GM13977 (cell line): ENCODE measurements at regions not wholly inside any gene's neighbourhood (a gene's known extent, or its start where the extent isn't known, plus 50 kb on each side); places are given as distances from the start of the nearest gene placed in this dataset.

Experiments used
- DNase-seq: peaks from one replicate; pipeline ENCODE4 v3.0.0; 2012; ENCODE audit warnings: low spot score
- CTCF ChIP-seq: IDR thresholded peaks from 2 replicates; pipeline ENCODE4 v1.5.1; 2012; ENCODE audit warnings: mild to moderate bottlenecking, control low read depth; ENCODE audit not compliant: insufficient read depth; ENCODE audit errors: extremely low read depth, missing control alignments
- in situ Hi-C: fragments of 300-500 bp; cut with MboI; formaldehyde crosslinking; loops from one replicate; pipeline ENCODE4 v1.12.0; 2022; ENCODE audit warnings: low sequenced_read_pairs, low pct_unique_long_range_greater_than_20kb, mixed read lengths, inconsistent platforms; ENCODE audit not compliant: unreplicated experiment

GRCh38 chr14:98074111-98074510 is 1197.9 kb downstream of the BCL11B start:
- in situ Hi-C loops, result no loop called here
- TF ChIP-seq CTCF, result no peak

DNA sequence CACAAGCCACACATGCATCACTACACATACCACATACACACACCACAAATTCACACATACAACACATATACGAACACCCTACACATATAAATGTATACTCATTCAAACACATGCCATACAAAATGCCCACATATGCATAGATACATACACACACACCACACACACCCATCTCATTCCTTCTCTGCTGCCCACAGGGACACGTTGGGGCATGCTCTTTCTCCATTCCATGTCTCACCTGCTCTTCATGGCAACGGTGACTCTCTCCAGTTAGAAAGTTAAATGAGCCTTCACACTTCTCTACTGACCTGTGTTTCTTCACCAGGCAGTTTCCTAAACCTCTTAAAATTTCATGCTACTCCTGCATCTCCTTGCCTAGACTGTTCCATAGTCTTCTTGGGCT is 1194.8 kb downstream of the BCL11B start:
- no peak for TF ChIP-seq CTCF
- in situ Hi-C loops, result no loop called here
- no peak for DNase-seq

More at GRCh38 chr14:98074111-98074510, 1197.9 kb downstream of the BCL11B start:
- DNase-seq, result no peak

- in situ Hi-C loops, result no loop called here
- DNase-seq, result no peak
- TF ChIP-seq CTCF, result no peak
Measured at GRCh38 chr14:98082833-98083232, 1189.2 kb downstream of the BCL11B start.

- TF ChIP-seq CTCF, result no peak
- in situ Hi-C loops, result no loop called here
- DNase-seq, result no peak
Measured at GRCh38 chr14:98085751-98086150, 1186.2 kb downstream of the BCL11B start.

DNA sequence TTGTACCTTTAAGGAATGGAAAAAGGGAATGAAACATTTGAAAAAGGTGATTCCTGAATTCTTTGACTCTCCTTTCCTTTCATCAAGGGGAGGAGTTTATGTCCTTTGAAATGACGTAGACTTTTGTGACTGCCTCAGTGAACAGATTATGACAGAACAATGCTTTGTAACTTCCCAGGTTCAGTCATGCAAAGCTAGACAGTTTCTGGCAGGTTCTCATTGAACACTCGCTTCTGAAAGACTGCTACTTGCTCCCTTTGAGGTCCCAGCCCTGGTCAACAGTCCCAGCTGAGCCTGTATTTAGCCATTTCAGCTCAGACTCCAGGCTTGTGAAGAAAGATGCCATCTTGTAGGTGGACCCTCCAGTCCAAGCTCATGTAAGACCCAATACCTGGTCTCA is 1178.9 kb downstream of the BCL11B start:
- TF ChIP-seq CTCF, result no peak
- in situ Hi-C loops, result no loop called here

GRCh38 chr14:98099527-98099926 is 1172.5 kb downstream of the BCL11B start:
- DNase-seq, result no peak
- no peak for TF ChIP-seq CTCF
- in situ Hi-C loops, result no loop called here

More for the DNA sequence above, 1178.9 kb downstream of the BCL11B start:
- DNase-seq, result no peak

GRCh38 chr14:98101323-98101722 is 1170.7 kb downstream of the BCL11B start:
- no peak for DNase-seq
- TF ChIP-seq CTCF, result no peak
- in situ Hi-C loops, result no loop called here
